ENCODE measurements at regions not wholly inside any gene's neighbourhood (a gene's known extent, or its start where the extent isn't known, plus 50 kb on each side); places are given as distances from the start of the nearest gene placed in this dataset.

GRCh38 chr1:209435654-209436566, 147.6 kb upstream of the CAMK1G start:
- ATAC-seq (ENCODE audit: low FRiP score) (no peak), DNase-seq (peak; percentile 69 to 81)
- H3K4me3 ChIP-seq (ENCODE audit: low read length in 2 of 2), result no peak overlapping the region
- intact Hi-C loops (cut with DNase I), result no loop called here
- no peak overlapping the region for H3K27ac ChIP-seq (ENCODE audit: low read depth in 1 of 2, low read length in 2 of 2)
- no peaks in the 10 kb centered on the region for H3K4me1 ChIP-seq (ENCODE audit: control insufficient read depth in 1 of 2, insufficient read depth in 2 of 2, low read length in 2 of 2)
- peaks cover 1% of the 10 kb centered on the region for H3K9me3 ChIP-seq (ENCODE audit: control insufficient read depth, low read length)
- H3K36me3 ChIP-seq (ENCODE audit: control insufficient read depth in 1 of 2, insufficient read depth in 2 of 2, low read length in 1 of 2), result no peaks in the 10 kb centered on the region
- whole genome bisulfite sequencing, 2 donors, result 33 to 39% methylated on average over 6 of the region's 6 CpGs
- no peaks in the 10 kb centered on the region for H3K27me3 ChIP-seq (ENCODE audit: control insufficient read depth in 1 of 2, insufficient read depth in 2 of 2, low read length in 1 of 2)

DNA sequence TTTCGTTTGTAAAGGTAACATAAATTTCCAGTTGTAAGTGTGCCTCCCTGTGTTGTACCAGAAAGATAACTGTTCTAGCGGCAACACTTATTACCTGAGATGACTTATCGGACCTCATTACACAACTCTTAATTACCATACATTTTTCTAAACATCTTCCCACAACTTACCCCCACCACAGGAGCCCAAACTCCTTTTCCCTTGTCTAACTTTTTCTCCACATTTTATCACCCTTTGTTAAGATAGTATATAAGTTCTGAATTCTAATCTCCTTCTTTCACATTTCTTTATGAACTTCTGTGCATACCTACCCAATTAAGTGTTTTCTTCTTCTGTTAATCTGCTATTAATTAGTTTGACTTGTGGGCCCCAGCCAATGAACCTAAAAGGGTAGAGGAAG, 143.7 kb upstream of the CAMK1G start:
- H3K36me3 ChIP-seq (ENCODE audit: control insufficient read depth in 1 of 2, insufficient read depth in 2 of 2, low read length in 1 of 2), result no peaks in the 10 kb centered on the region
- no peak overlapping the region for H3K27ac ChIP-seq (ENCODE audit: low read depth in 1 of 2, low read length in 2 of 2)
- no peak for ATAC-seq (ENCODE audit: low FRiP score)
- H3K4me3 ChIP-seq (ENCODE audit: low read length in 2 of 2), result no peak overlapping the region
- no peak for DNase-seq
- H3K4me1 ChIP-seq (ENCODE audit: control insufficient read depth in 1 of 2, insufficient read depth in 2 of 2, low read length in 2 of 2), result no peaks in the 10 kb centered on the region
- intact Hi-C loops (cut with DNase I), result no loop called here
- peaks cover 1% of the 10 kb centered on the region for H3K9me3 ChIP-seq (ENCODE audit: control insufficient read depth, low read length)
- no peaks in the 10 kb centered on the region for H3K27me3 ChIP-seq (ENCODE audit: control insufficient read depth in 1 of 2, insufficient read depth in 2 of 2, low read length in 1 of 2)
- 82% methylated on average over 3 of the region's 3 CpGs for WGBS, 2 donors

DNA sequence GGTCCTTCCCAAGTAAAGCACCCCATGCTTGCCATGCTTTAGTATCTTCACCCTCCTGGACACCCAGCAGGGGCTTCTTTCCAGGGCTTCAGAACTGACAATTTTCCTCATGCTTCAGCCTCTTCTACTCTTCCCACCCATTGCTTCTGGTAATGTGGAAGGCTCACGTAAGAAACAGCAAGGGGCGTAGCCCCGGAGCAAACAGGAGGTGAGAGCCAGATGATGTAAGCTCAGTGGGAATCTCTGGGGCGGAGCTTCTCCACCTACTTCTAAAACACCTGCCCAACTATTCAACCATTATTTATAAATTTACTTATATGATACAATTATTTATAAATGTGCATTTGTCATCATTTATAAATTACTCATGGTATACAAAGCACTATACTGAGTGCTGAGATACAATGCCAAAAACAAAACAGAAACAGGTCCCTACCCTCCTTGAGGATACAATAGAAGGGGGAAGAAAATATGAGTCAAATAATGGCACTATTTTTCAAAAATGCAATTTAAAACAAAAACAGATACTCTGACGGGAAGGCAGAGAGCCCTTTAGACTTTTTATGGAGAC, 140.1 kb upstream of the CAMK1G start:
- 72 to 75% methylated on average over 5 of the region's 5 CpGs for WGBS, 2 donors
- no peaks in the 10 kb centered on the region for H3K36me3 ChIP-seq (ENCODE audit: control insufficient read depth in 1 of 2, insufficient read depth in 2 of 2, low read length in 1 of 2)
- peaks cover 1% of the 10 kb centered on the region for H3K9me3 ChIP-seq (ENCODE audit: control insufficient read depth, low read length)
- H3K27me3 ChIP-seq (ENCODE audit: control insufficient read depth in 1 of 2, insufficient read depth in 2 of 2, low read length in 1 of 2), result no peaks in the 10 kb centered on the region
- H3K4me3 ChIP-seq (ENCODE audit: low read length in 2 of 2), result no peak overlapping the region
- no peak overlapping the region for H3K27ac ChIP-seq (ENCODE audit: low read depth in 1 of 2, low read length in 2 of 2)
- DNase-seq (no peak), ATAC-seq (ENCODE audit: low FRiP score) (no peak)
- intact Hi-C loops (cut with DNase I), result no loop called here
- no peaks in the 10 kb centered on the region for H3K4me1 ChIP-seq (ENCODE audit: control insufficient read depth in 1 of 2, insufficient read depth in 2 of 2, low read length in 2 of 2)

DNA sequence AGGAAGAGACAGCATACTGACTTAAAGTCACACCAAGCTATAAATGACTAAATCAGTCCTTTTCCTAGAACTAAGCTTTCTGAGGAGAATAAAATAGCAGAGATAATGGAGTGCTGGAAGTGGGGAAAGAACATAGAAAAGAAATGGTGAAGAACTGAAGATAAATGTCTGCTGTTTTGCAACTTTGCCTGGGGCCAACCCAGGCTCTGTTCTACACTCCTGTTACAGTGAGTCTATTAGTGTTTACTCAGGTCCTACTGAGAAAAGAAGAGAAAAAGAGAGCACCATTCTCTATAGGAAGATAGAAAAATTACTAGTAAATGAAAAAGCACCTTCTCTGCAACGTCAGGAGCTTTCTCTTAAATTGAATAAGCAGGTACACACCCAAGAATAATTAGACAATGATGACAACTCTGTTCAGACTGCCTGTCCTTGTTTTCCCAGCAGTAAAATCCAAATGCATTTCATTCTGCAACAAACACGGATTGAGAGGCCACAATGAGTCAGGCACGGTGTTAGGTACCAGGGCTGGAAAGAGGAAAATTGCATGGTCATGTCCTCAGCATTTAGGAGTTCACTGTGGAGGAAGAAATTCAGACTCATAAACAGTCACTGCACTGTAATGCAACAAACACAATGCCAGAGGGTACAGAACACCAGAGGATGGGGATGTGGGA, 139.4 kb upstream of the CAMK1G start:
- H3K4me1 ChIP-seq (ENCODE audit: control insufficient read depth in 1 of 2, insufficient read depth in 2 of 2, low read length in 2 of 2), result no peaks in the 10 kb centered on the region
- ATAC-seq (ENCODE audit: low FRiP score) (no peak), DNase-seq (no peak)
- no peak overlapping the region for H3K27ac ChIP-seq (ENCODE audit: low read depth in 1 of 2, low read length in 2 of 2)
- intact Hi-C loops (cut with DNase I), result no loop called here
- no peaks in the 10 kb centered on the region for H3K9me3 ChIP-seq (ENCODE audit: control insufficient read depth, low read length)
- WGBS, 2 donors, result 67 to 73% methylated on average over 3 of the region's 3 CpGs
- no peaks in the 10 kb centered on the region for H3K36me3 ChIP-seq (ENCODE audit: control insufficient read depth in 1 of 2, insufficient read depth in 2 of 2, low read length in 1 of 2)
- H3K27me3 ChIP-seq (ENCODE audit: control insufficient read depth in 1 of 2, insufficient read depth in 2 of 2, low read length in 1 of 2), result no peaks in the 10 kb centered on the region
- no peak overlapping the region for H3K4me3 ChIP-seq (ENCODE audit: low read length in 2 of 2)

GRCh38 chr1:209444961-209445360, 138.6 kb upstream of the CAMK1G start:
- H3K36me3 ChIP-seq (ENCODE audit: control insufficient read depth in 1 of 2, insufficient read depth in 2 of 2, low read length in 1 of 2), result no peaks in the 10 kb centered on the region
- H3K27ac ChIP-seq (ENCODE audit: low read depth in 1 of 2, low read length in 2 of 2), result no peak overlapping the region
- intact Hi-C loops (cut with DNase I), result no loop called here
- no peaks in the 10 kb centered on the region for H3K9me3 ChIP-seq (ENCODE audit: control insufficient read depth, low read length)
- no peak overlapping the region for H3K4me3 ChIP-seq (ENCODE audit: low read length in 2 of 2)
- 76 to 78% methylated on average over 3 of the region's 3 CpGs for WGBS, 2 donors
- DNase-seq (no peak), ATAC-seq (ENCODE audit: low FRiP score) (no peak)
- H3K4me1 ChIP-seq (ENCODE audit: control insufficient read depth in 1 of 2, insufficient read depth in 2 of 2, low read length in 2 of 2), result no peaks in the 10 kb centered on the region
- no peaks in the 10 kb centered on the region for H3K27me3 ChIP-seq (ENCODE audit: control insufficient read depth in 1 of 2, insufficient read depth in 2 of 2, low read length in 1 of 2)

GRCh38 chr1:209445576-209445975, 137.9 kb upstream of the CAMK1G start:
- Histone ChIP-seq H3K9me3 (ENCODE audit: control insufficient read depth, low read length) (no peaks in the 10 kb centered on the region), H3K27me3 (ENCODE audit: control insufficient read depth in 1 of 2, insufficient read depth in 2 of 2, low read length in 1 of 2) (no peaks in the 10 kb centered on the region), H3K36me3 (ENCODE audit: control insufficient read depth in 1 of 2, insufficient read depth in 2 of 2, low read length in 1 of 2) (no peaks in the 10 kb centered on the region), H3K4me3 (ENCODE audit: low read length in 2 of 2) (no peak overlapping the region), H3K27ac (ENCODE audit: low read depth in 1 of 2, low read length in 2 of 2) (no peak overlapping the region), H3K4me1 (ENCODE audit: control insufficient read depth in 1 of 2, insufficient read depth in 2 of 2, low read length in 2 of 2) (no peaks in the 10 kb centered on the region)
- ATAC-seq (ENCODE audit: low FRiP score) (no peak), DNase-seq (no peak)
- WGBS, 2 donors, result 92 to 95% methylated on average over 5 of the region's 5 CpGs
- intact Hi-C loops (cut with DNase I), result no loop called here

DNA sequence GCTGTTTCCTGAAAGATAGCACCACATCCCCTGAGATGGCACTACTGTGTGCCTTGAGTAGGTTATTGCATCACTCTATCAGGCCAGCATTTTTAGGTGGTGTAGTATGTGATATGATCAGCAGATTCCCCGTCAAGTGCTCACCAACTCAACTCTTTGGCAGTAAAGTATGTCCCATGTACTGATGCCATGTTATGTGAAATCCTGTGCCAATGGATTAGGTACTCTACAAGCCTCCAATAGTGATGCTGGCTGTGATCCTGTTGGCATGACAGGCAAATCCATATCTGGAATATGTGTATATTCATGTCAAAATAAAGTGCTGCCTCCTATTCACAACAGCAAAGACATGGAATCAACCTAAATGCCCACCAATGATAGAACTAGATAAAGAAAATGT, 137.2 kb upstream of the CAMK1G start:
- H3K4me3 ChIP-seq (ENCODE audit: low read length in 2 of 2), result no peak overlapping the region
- H3K4me1 ChIP-seq (ENCODE audit: control insufficient read depth in 1 of 2, insufficient read depth in 2 of 2, low read length in 2 of 2), result no peaks in the 10 kb centered on the region
- H3K36me3 ChIP-seq (ENCODE audit: control insufficient read depth in 1 of 2, insufficient read depth in 2 of 2, low read length in 1 of 2), result no peaks in the 10 kb centered on the region
- no peaks in the 10 kb centered on the region for H3K9me3 ChIP-seq (ENCODE audit: control insufficient read depth, low read length)
- ATAC-seq (ENCODE audit: low FRiP score) (no peak), DNase-seq (no peak)
- intact Hi-C loops (cut with DNase I), result no loop called here
- whole genome bisulfite sequencing, 2 donors, result 87 to 93% methylated on average over 1 of the region's 1 CpG
- H3K27ac ChIP-seq (ENCODE audit: low read depth in 1 of 2, low read length in 2 of 2), result no peak overlapping the region
- H3K27me3 ChIP-seq (ENCODE audit: control insufficient read depth in 1 of 2, insufficient read depth in 2 of 2, low read length in 1 of 2), result no peaks in the 10 kb centered on the region

DNA sequence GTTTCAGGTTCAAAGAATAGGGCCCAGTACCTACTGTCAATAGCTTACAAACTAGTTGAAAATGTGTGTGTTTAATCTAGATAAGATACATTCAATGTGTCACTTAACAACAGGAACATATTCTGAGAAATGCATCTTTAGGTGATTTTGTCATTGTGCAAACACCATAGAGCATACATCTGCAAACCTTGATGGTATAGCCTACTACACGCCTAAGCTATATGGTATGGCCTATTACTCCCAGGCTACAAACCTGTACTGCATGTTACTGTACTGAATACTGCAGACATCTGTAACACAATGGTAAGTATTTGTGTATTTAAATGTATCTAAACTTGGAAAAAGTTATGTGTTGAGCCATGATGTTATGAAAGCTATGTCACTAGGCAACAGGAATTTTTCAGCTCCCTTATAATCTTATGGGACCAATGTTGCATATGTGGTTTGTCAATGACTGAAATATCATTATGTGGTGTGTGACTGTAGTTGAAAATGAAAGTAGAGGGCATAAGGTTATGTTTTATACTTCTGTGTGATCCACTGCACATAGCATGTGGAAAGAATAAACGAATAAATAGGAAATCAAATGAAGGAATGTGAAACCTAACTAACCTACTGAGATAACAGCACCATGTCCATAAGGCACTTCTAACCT, 129.0 kb upstream of the CAMK1G start:
- Histone ChIP-seq H3K9me3 (ENCODE audit: control insufficient read depth, low read length) (no peaks in the 10 kb centered on the region), H3K4me3 (ENCODE audit: low read length in 2 of 2) (no peak overlapping the region), H3K27ac (ENCODE audit: low read depth in 1 of 2, low read length in 2 of 2) (no peak overlapping the region), H3K27me3 (ENCODE audit: control insufficient read depth in 1 of 2, insufficient read depth in 2 of 2, low read length in 1 of 2) (no peaks in the 10 kb centered on the region), H3K36me3 (ENCODE audit: control insufficient read depth in 1 of 2, insufficient read depth in 2 of 2, low read length in 1 of 2) (no peaks in the 10 kb centered on the region), H3K4me1 (ENCODE audit: control insufficient read depth in 1 of 2, insufficient read depth in 2 of 2, low read length in 2 of 2) (no peaks in the 10 kb centered on the region)
- 64 to 85% methylated on average over 2 of the region's 2 CpGs for WGBS, 2 donors
- DNase-seq (no peak), ATAC-seq (ENCODE audit: low FRiP score) (no peak)
- intact Hi-C loops (cut with DNase I), result no loop called here
